ENCODE measurements at regions not wholly inside any gene's neighbourhood (a gene's known extent, or its start where the extent isn't known, plus 50 kb on each side); places are given as distances from the start of the nearest gene placed in this dataset.
A peak's percentile ranks its signal among the peaks of the same experiment; 100 is the strongest.

DNA sequence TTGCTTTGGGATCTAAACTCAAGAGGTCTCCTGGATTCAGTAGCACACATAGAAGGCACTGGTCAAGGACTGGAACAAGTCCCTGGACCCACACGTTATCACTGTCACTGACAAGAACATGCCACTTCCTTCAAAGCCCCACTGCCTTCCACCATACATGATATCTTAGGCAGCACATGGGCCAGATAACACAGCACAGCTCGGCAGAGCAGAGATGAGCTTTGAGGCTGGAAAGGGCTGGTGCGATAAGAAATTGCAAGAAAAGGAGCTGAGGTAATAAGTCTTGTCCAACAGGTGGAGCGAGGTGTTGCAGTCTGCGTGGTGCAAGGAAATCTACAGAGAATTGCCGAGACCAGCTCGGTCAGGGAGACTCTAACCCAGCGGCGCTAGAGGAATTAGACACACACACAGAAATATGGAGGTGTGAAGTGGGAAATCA lies 139.8 kb upstream of the CDK13 start:
- Histone ChIP-seq H3K18ac (ENCODE audit: insufficient read length, low read depth, low read length) (no peak overlapping the region), H3K14ac (ENCODE audit: insufficient read depth, low read length) (no peak overlapping the region), H3K27me3 (ENCODE audit: insufficient read depth, low read length) (no peaks in the 10 kb centered on the region), H2AFZ (ENCODE audit: low read length) (no peak overlapping the region), H3K4ac (ENCODE audit: low read depth, low read length) (no peak overlapping the region), H4K91ac (ENCODE audit: insufficient read length, low read depth, low read length) (no peak overlapping the region), H2BK120ac (ENCODE audit: low read depth, low read length, poor library complexity, severe bottlenecking) (no peak overlapping the region), H3K79me1 (ENCODE audit: insufficient read depth, low read depth, low read length, poor library complexity, severe bottlenecking) (no peaks in the 10 kb centered on the region), H3K23ac (ENCODE audit: insufficient read length, low read depth, low read length) (no peak overlapping the region), H3K56ac (ENCODE audit: insufficient read length, low read depth, low read length) (no peak overlapping the region), H3K9ac (ENCODE audit: extremely low read depth, insufficient read length, low read length) (no peak overlapping the region), H2BK5ac (ENCODE audit: insufficient read length, low read length) (no peak overlapping the region), H2BK15ac (ENCODE audit: low read depth, low read length) (no peak overlapping the region), H4K20me1 (ENCODE audit: control insufficient read depth, insufficient read depth, insufficient read length) (no peaks in the 10 kb centered on the region), H2BK20ac (ENCODE audit: low read depth, low read length, poor library complexity, severe bottlenecking) (no peak overlapping the region), H3T11ph (ENCODE audit: low read length) (no peak overlapping the region), H3K23me2 (ENCODE audit: insufficient read length, low read depth, low read length, poor library complexity, severe bottlenecking) (no peaks in the 10 kb centered on the region), H2BK12ac (ENCODE audit: insufficient read length, low read depth, low read length) (no peak overlapping the region), H3K27ac (ENCODE audit: insufficient read length, low read depth, low read length) (no peak overlapping the region), H4K5ac (ENCODE audit: insufficient read length, low read depth, low read length) (no peak overlapping the region), H4K8ac (replicated peaks; ENCODE audit: insufficient read length, low read depth, low read length) (no peak overlapping the region), H3K4me2 (ENCODE audit: insufficient read depth, insufficient read length, low read length) (no peak overlapping the region), H3K79me2 (ENCODE audit: insufficient read depth, low read length) (no peaks in the 10 kb centered on the region), H3K4me1 (ENCODE audit: insufficient read depth, low read length) (0 out of 2 replicates have a peak, but pooled peaks cover 2% of the 10 kb centered on the region), H2AK5ac (ENCODE audit: insufficient read length, low read length) (no peak overlapping the region), H3K9me3 (ENCODE audit: control insufficient read depth, low read depth, low read length) (no peaks in the 10 kb centered on the region)
- Mint-ChIP-seq H3K4me3 (no peak overlapping the region), H3K36me3 (ENCODE audit: insufficient read depth in 1 of 3, low read depth in 3 of 3) (no peaks in the 10 kb centered on the region; a peak in 1 of 7 replicates), H3K9me3 (peaks cover 2 to 6% of the 10 kb centered on the region in 2 experiments; a peak in 2 of 5 replicates), H3K27me3 (ENCODE audit: low read depth) (peaks cover 5% of the 10 kb centered on the region; the same call in 1 of the 2 replicates), H3K27ac (no peak overlapping the region), H3K4me1 (peaks cover 5 to 6% of the 10 kb centered on the region in 2 experiments)
- TF ChIP-seq, protein P1, sequence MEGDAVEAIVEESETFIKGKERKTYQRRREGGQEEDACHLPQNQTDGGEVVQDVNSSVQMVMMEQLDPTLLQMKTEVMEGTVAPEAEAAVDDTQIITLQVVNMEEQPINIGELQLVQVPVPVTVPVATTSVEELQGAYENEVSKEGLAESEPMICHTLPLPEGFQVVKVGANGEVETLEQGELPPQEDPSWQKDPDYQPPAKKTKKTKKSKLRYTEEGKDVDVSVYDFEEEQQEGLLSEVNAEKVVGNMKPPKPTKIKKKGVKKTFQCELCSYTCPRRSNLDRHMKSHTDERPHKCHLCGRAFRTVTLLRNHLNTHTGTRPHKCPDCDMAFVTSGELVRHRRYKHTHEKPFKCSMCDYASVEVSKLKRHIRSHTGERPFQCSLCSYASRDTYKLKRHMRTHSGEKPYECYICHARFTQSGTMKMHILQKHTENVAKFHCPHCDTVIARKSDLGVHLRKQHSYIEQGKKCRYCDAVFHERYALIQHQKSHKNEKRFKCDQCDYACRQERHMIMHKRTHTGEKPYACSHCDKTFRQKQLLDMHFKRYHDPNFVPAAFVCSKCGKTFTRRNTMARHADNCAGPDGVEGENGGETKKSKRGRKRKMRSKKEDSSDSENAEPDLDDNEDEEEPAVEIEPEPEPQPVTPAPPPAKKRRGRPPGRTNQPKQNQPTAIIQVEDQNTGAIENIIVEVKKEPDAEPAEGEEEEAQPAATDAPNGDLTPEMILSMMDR (conservative IDR thresholded peaks at IDR 0.05) = peak; percentile 31; the same call in 2 of the 3 replicates
- DNase-seq = peak; percentile 44
- no CpG with 5 or more reads among the region's 9 CpGs for WGBS (ENCODE audit: extremely low coverage, insufficient read length, low lambda C conversion rate)
